ENCODE measurements at regions not wholly inside any gene's neighbourhood (a gene's known extent, or its start where the extent isn't known, plus 50 kb on each side); places are given as distances from the start of the nearest gene placed in this dataset.
"Not testable (repeated sequence)": the region's sequence is repeated elsewhere in the genome, so short reads cannot be mapped to it uniquely, and the experiment has no call there.

GRCh38 chr12:123054371-123054770 lies 73.9 kb downstream of the ARL6IP4 start:
- peaks cover 9% of the 10 kb centered on the region for H3K4me1 ChIP-seq

GRCh38 chr12:123051556-123051955 lies 71.1 kb downstream of the ARL6IP4 start:
- peaks cover 2% of the 10 kb centered on the region for H3K4me1 ChIP-seq
- intact Hi-C loops (cut with DNase I): no loop called here

More at GRCh38 chr12:123054371-123054770, 73.9 kb downstream of the ARL6IP4 start:
- H3K36me3 ChIP-seq: no peaks in the 10 kb centered on the region
- intact Hi-C loops (cut with DNase I): no loop called here
- H3K27ac ChIP-seq: no peak overlapping the region
- no peaks in the 10 kb centered on the region for H3K27me3 ChIP-seq
- no peak for TF ChIP-seq CTCF (IDR thresholded peaks at IDR 0.05)
- no peak overlapping the region for H3K4me3 ChIP-seq
- DNase-seq (no peak), ATAC-seq (no peak)
- no peaks in the 10 kb centered on the region for H3K9me3 ChIP-seq

GRCh38 chr12:123050913-123051312 lies 70.4 kb downstream of the ARL6IP4 start:
- no peaks in the 10 kb centered on the region for H3K27me3 ChIP-seq
- peaks cover 6% of the 10 kb centered on the region for H3K4me1 ChIP-seq
- no peak for TF ChIP-seq CTCF (IDR thresholded peaks at IDR 0.05)
- H3K27ac ChIP-seq: no peak overlapping the region
- no peak overlapping the region for H3K4me3 ChIP-seq
- intact Hi-C loops (cut with DNase I): no loop called here
- no peaks in the 10 kb centered on the region for H3K9me3 ChIP-seq
- ATAC-seq (peak; percentile 38), DNase-seq (no peak)
- H3K36me3 ChIP-seq: no peaks in the 10 kb centered on the region

More at GRCh38 chr12:123051556-123051955, 71.1 kb downstream of the ARL6IP4 start:
- H3K4me3 ChIP-seq: no peak overlapping the region
- no peak for DNase-seq
- H3K36me3 ChIP-seq: no peaks in the 10 kb centered on the region
- ATAC-seq: no peak
- TF ChIP-seq CTCF (IDR thresholded peaks at IDR 0.05): no peak
- no peaks in the 10 kb centered on the region for H3K9me3 ChIP-seq
- H3K27ac ChIP-seq: no peak overlapping the region
- no peaks in the 10 kb centered on the region for H3K27me3 ChIP-seq

DNA sequence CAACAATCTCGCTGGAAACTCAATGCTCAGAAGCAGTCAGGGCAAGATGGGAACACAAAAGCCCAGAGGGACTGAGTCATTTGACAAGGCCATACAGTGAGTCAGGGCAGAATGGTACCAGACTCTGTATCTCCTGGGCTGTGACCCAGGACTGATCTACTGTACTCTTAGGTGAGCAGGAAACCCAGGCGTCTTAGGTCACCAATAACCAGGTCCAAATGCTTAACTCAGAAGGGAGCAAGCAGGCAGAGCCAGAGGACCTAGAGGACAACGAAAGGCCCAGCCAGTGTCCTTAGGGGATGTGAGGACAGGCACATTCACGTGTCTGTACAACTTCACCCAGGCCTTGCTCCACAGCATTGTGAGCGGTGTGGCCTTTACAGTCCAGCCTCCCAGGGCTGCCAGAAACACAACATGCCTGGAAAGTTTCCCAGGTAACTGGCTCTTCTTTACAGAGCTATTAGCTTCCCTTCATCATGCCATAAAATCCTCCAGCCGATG lies 69.9 kb downstream of the ARL6IP4 start:
- no peaks in the 10 kb centered on the region for H3K36me3 ChIP-seq
- DNase-seq (no peak), ATAC-seq (peak; percentile 27)
- H3K4me3 ChIP-seq: no peak overlapping the region
- peaks cover 6% of the 10 kb centered on the region for H3K4me1 ChIP-seq
- H3K27ac ChIP-seq: no peak overlapping the region
- H3K9me3 ChIP-seq: no peaks in the 10 kb centered on the region
- intact Hi-C loops (cut with DNase I): no loop called here
- H3K27me3 ChIP-seq: no peaks in the 10 kb centered on the region
- TF ChIP-seq CTCF (IDR thresholded peaks at IDR 0.05): no peak

DNA sequence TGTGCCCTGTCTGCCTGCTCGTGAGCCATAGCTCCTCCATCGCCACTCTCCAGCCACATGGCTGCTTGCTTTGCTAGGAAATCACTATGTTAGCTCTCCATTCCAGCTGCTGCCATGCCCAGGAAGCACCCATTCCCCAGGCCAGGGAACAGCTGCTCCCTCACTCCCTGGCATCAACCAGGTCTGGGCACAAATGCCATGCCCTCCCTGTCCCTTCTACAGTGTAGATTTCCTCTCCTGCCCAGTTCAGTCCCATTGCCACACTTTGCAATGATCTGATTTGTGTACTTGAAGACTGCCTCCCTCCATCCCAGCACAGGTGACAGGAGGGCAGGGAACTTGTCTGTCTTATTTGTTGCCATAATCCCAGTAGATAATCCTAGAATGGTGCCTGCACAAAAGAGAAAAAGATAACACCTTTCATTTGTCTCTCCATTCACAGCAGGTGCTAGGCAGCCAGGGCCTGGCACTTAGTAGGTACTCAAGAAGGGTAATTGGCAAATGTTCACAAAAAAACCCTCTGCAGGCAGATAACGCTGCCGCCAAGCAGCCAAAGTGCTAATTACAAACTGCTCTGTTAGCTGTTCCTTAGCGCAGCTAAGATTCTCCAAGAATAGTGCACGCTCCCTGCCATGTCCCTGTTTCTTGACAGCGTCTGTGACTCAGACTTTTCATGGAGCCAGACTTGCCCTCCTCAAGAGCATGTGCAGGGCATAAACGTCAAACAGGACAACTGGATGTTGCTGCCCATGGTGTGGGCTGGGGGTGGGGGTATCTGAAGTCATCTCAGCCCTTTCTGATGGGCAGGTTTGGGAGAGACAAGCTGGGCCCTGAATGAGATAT lies 69.1 kb downstream of the ARL6IP4 start:
- Histone ChIP-seq H3K4me1 (peaks cover 6% of the 10 kb centered on the region), H3K9me3 (no peaks in the 10 kb centered on the region), H3K4me3 (no peak overlapping the region), H3K36me3 (no peaks in the 10 kb centered on the region), H3K27ac (no peak overlapping the region), H3K27me3 (no peaks in the 10 kb centered on the region)
- ATAC-seq (peak; percentile 52), DNase-seq (no peak)
- intact Hi-C loops (cut with DNase I): loop anchor here (10.0 kb wide), 1 partner anchor 105 kb away; the partner anchor contains the start of gene PITPNM2
- no peak for TF ChIP-seq CTCF (IDR thresholded peaks at IDR 0.05)

DNA sequence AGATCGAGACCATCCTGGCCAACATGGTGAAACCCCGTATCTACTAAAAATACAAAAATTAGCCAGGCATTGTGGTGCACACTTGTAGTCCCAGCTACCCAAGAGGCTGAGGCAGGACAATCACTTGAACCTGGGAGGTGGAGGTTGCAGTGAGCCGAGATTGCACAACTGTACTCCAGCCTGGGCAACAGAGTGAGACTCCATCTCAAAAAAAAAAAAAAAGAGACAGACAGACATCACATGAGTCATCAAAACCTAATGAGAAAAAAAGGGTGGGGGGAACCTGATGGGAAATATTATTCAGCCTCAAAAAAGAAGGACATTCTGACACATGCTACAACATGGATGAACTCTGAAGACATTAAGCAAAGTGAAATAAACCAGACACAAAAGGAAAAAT lies 67.4 kb downstream of the ARL6IP4 start:
- H3K4me3 ChIP-seq, ATAC-seq, DNase-seq, H3K9me3 ChIP-seq, H3K36me3 ChIP-seq, H3K27me3 ChIP-seq, H3K27ac ChIP-seq: not testable (repeated sequence)
- intact Hi-C loops (cut with DNase I): loop anchor here (10.0 kb wide), 1 partner anchor 107 kb away; the partner anchor contains the start of gene PITPNM2
- H3K4me1 ChIP-seq: peaks cover 14% of the 10 kb centered on the region

Measured in upper lobe of right lung (tissue), 1 donor.